B cell (primary cell): ENCODE measurements at regions not wholly inside any gene's neighbourhood (a gene's known extent, or its start where the extent isn't known, plus 50 kb on each side); places are given as distances from the start of the nearest gene placed in this dataset.
"Not testable (repeated sequence)": the region's sequence is repeated elsewhere in the genome, so short reads cannot be mapped to it uniquely, and the experiment has no call there.

ENCODE experiments used
- ATAC-seq: fragments of 200-7000 bp; cut with Tn5 transposase; one replicate; pipeline ENCODE4 v1.10.0; 2021; ENCODE audit warnings: low read depth, mild to moderate bottlenecking, moderate number of reproducible peaks, moderate library complexity
- CTCF ChIA-PET: fragments of 350-600 bp; sonication (Branson Sonifier 250); formaldehyde crosslinking; loops from one replicate; lab custom pipeline; 2021; ENCODE audit warnings: antibody characterized with exemption, inconsistent platforms; lab: Charles Lee
- POLR2A ChIA-PET: fragments of 350-600 bp; sonication (Branson Sonifier 250); formaldehyde crosslinking; loops from one replicate; lab custom pipeline; 2021; ENCODE audit warnings: antibody characterized with exemption; lab: Charles Lee
- DNase-seq: peaks from one replicate; pipeline ENCODE4 v3.0.0; 2013
- H2AFZ ChIP-seq: 2 replicates; pipeline ENCODE4 v1.6.1; 2012; ENCODE audit warnings: mild to moderate bottlenecking, low read depth, low read length; ENCODE audit not compliant: insufficient read depth, poor library complexity, severe bottlenecking
- H3K27ac ChIP-seq, 2 donors: 1 replicate in 1 of 2; 2 replicates in 1 of 2; pipeline ENCODE4 v1.5.1; 2012 to 2013; ENCODE audit warnings: low read length in 2 of 2, mild to moderate bottlenecking in 2 of 2, moderate library complexity in 1 of 2
- H3K27me3 ChIP-seq, 4 experiments: fragments of 200-600 bp in 1 of 4; sonication (generic) in 1 of 4; replicated peaks in 1 of 4; 1 replicate in 2 of 4; 2 replicates in 2 of 4; pipeline versions ENCODE4 v1.6.1 to v1.7.0; 2013 to 2016; ENCODE audit warnings: low read length in 3 of 4, mild to moderate bottlenecking in 2 of 4, mixed read lengths in 1 of 4, moderate library complexity in 1 of 4; ENCODE audit not compliant: insufficient read depth in 4 of 4, control insufficient read depth in 3 of 4; ENCODE audit errors: control extremely low read depth in 1 of 4
- H3K36me3 ChIP-seq, 2 experiments: replicated peaks in 1 of 2; 1 replicate in 1 of 2; 2 replicates in 1 of 2; pipeline versions ENCODE4 v1.6.1 to v1.7.1; 2013; ENCODE audit warnings: low read length in 1 of 2; ENCODE audit not compliant: insufficient read depth in 2 of 2, control insufficient read depth in 1 of 2; ENCODE audit errors: control extremely low read depth in 1 of 2, extremely low read depth in 1 of 2
- H3K4me1 ChIP-seq, 2 donors: fragments of 200-600 bp in 1 of 2; sonication (generic) in 1 of 2; 1 replicate in 1 of 2; 2 replicates in 1 of 2; pipeline versions ENCODE4 v1.5.1 to v1.6.1; 2013 to 2017; ENCODE audit warnings: low read length in 2 of 2; ENCODE audit not compliant: control insufficient read depth in 2 of 2, insufficient read depth in 2 of 2
- H3K4me2 ChIP-seq: replicated peaks from 2 replicates; pipeline ENCODE3; 2012; ENCODE audit warnings: mild to moderate bottlenecking, low read depth, low read length; ENCODE audit not compliant: poor library complexity, severe bottlenecking
- H3K4me3 ChIP-seq, 5 experiments: fragments of 200-600 bp in 1 of 5; sonication (generic) in 1 of 5; 1 replicate in 3 of 5; 2 replicates in 2 of 5; pipeline versions ENCODE4 v1.5.1 to v1.7.0; 2011 to 2016; ENCODE audit warnings: low read length in 4 of 5, mild to moderate bottlenecking in 4 of 5, low read depth in 2 of 5, control low read depth in 1 of 5, moderate library complexity in 1 of 5; ENCODE audit not compliant: insufficient read depth in 1 of 5; ENCODE audit errors: control extremely low read depth in 1 of 5, extremely low read depth in 1 of 5
- H3K79me2 ChIP-seq: fragments of 200-600 bp; sonication (generic); one replicate; pipeline ENCODE4 v1.6.0; 2016; ENCODE audit warnings: low read length; ENCODE audit not compliant: control insufficient read depth, insufficient read depth
- H3K9ac ChIP-seq: fragments of 200-600 bp; sonication (generic); 2 replicates; pipeline ENCODE4 v1.6.1; 2017; ENCODE audit warnings: mild to moderate bottlenecking, low read length, moderate library complexity
- H3K9me3 ChIP-seq, 3 donors: one replicate each; pipeline versions ENCODE4 v1.6.1 to v1.7.1; 2013; ENCODE audit warnings: low read length in 2 of 3; ENCODE audit not compliant: control insufficient read depth in 2 of 3, insufficient read depth in 1 of 3; ENCODE audit errors: control extremely low read depth in 1 of 3
- H4K20me1 ChIP-seq: 2 replicates; pipeline ENCODE4 v1.6.0; 2012; ENCODE audit warnings: mild to moderate bottlenecking, low read length; ENCODE audit not compliant: insufficient read depth, control insufficient read depth, poor library complexity, severe bottlenecking
- H3K27ac Mint-ChIP-seq: one replicate; pipeline ENCODE4 v1.8.0; 2021; ENCODE audit warnings: mixed read lengths
- H3K27me3 Mint-ChIP-seq: one replicate; pipeline ENCODE4 v1.8.0; 2021; ENCODE audit warnings: mixed read lengths
- H3K4me1 Mint-ChIP-seq: one replicate; pipeline ENCODE4 v1.8.0; 2021; ENCODE audit warnings: mixed read lengths
- H3K4me3 Mint-ChIP-seq: one replicate; pipeline ENCODE4 v1.8.0; 2021; ENCODE audit warnings: mixed read lengths
- H3K9me3 Mint-ChIP-seq: one replicate; pipeline ENCODE4 v1.8.0; 2022; ENCODE audit warnings: mixed read lengths; ENCODE audit not compliant: insufficient read depth
- EZH2 ChIP-seq: IDR thresholded peaks from 2 replicates; pipeline ENCODE4 v1.6.1; 2012; ENCODE audit warnings: borderline replicate concordance, low read depth, mild to moderate bottlenecking, moderate library complexity, low read length; ENCODE audit not compliant: insufficient read depth, poor library complexity, severe bottlenecking
- WGBS: methylation state at CpG from one replicate; pipeline ENCODE4 v1.1.5; 2013; ENCODE audit warnings: missing lambda C conversion rate; ENCODE audit not compliant: insufficient coverage; 5-methylcytosine and 5-hydroxymethylcytosine counted together
- intact Hi-C: fragments of 100-400 bp; cut with micrococcal nuclease; formaldehyde crosslinking; loops from one replicate; pipeline ENCODE4 v1.10.0; 2022
- TF ChIP-seq, protein P1 (sequence below): fragments of 200-600 bp; IDR thresholded peaks from one replicate; pipeline ENCODE4 v1.8.0; 2022; ENCODE audit warnings: antibody characterized with exemption, mild to moderate bottlenecking

- H3K4me2 ChIP-seq, result no peak overlapping the region
- TF ChIP-seq, protein P1, sequence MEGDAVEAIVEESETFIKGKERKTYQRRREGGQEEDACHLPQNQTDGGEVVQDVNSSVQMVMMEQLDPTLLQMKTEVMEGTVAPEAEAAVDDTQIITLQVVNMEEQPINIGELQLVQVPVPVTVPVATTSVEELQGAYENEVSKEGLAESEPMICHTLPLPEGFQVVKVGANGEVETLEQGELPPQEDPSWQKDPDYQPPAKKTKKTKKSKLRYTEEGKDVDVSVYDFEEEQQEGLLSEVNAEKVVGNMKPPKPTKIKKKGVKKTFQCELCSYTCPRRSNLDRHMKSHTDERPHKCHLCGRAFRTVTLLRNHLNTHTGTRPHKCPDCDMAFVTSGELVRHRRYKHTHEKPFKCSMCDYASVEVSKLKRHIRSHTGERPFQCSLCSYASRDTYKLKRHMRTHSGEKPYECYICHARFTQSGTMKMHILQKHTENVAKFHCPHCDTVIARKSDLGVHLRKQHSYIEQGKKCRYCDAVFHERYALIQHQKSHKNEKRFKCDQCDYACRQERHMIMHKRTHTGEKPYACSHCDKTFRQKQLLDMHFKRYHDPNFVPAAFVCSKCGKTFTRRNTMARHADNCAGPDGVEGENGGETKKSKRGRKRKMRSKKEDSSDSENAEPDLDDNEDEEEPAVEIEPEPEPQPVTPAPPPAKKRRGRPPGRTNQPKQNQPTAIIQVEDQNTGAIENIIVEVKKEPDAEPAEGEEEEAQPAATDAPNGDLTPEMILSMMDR, result no peak
- TF ChIP-seq EZH2, result no peak
- H3K4me3 ChIP-seq, result no peak overlapping the region
- intact Hi-C loops, result no loop called here
- no peaks in the 10 kb centered on the region for H3K36me3 ChIP-seq
- Mint-ChIP-seq H3K9me3 (no peaks in the 10 kb centered on the region), H3K27ac (no peak overlapping the region), H3K27me3 (no peaks in the 10 kb centered on the region), H3K4me1 (no peaks in the 10 kb centered on the region), H3K4me3 (no peak overlapping the region)
- no peaks in the 10 kb centered on the region for H4K20me1 ChIP-seq
- DNase-seq (no peak), ATAC-seq (no peak)
- no peak overlapping the region for H3K9ac ChIP-seq
- no peaks in the 10 kb centered on the region for H3K4me1 ChIP-seq
- H3K79me2 ChIP-seq, result no peaks in the 10 kb centered on the region
- ChIA-PET POLR2A (no interaction called here), CTCF (no interaction called here)
- H2AFZ ChIP-seq, result no peak overlapping the region
- no peaks in the 10 kb centered on the region for H3K9me3 ChIP-seq
- no peak overlapping the region for H3K27ac ChIP-seq
- WGBS, result no CpG with 5 or more reads among the region's 5 CpGs
- H3K27me3 ChIP-seq, result no peaks in the 10 kb centered on the region
Measured at GRCh38 chr4:117908306-117909207, 125.7 kb upstream of the NDST3 start.

DNA sequence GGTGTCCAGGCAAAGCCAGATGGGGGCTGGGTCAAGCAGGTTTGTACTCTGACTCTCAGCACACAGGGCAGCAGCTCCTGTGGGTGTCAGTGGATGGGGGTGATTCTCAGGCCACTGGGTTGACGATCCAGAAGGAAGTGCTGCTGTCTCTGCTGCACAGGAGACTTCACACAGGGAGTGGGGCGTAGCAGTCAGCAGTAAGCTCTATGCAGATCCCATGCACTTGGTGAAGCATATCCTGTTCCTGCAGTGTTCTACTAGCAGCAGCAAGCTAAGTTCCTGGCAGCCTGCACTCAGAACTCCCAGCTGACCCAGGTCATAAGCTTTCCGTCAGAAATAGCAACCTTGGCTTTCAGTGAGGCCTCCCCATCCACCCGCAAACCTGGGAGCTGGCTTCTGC, 117.6 kb upstream of the NDST3 start:
- Histone ChIP-seq H3K9me3 (peaks cover 0 to 3% (median 0%) of the 10 kb centered on the region in 3 donors), H2AFZ (no peak overlapping the region), H3K36me3 (no peaks in the 10 kb centered on the region), H3K27me3 (no peaks in the 10 kb centered on the region), H3K4me3 (no peak overlapping the region), H4K20me1 (no peaks in the 10 kb centered on the region), H3K4me1 (no peaks in the 10 kb centered on the region), H3K27ac (no peak overlapping the region), H3K9ac (no peak overlapping the region), H3K79me2 (no peaks in the 10 kb centered on the region), H3K4me2 (no peak overlapping the region)
- no peaks in the 10 kb centered on the region for H3K27me3 Mint-ChIP-seq
- no peaks in the 10 kb centered on the region for H3K9me3 Mint-ChIP-seq
- no peak for TF ChIP-seq EZH2
- TF ChIP-seq, protein P1, result no peak
- POLR2A ChIA-PET, result no interaction called here
- intact Hi-C loops, result no loop called here
- H3K4me1 Mint-ChIP-seq, result no peaks in the 10 kb centered on the region
- CTCF ChIA-PET, result no interaction called here
- ATAC-seq (no peak), DNase-seq (no peak)
- WGBS, result 96% methylated on average over 4 of the region's 4 CpGs
- H3K27ac Mint-ChIP-seq, result no peak overlapping the region
- no peak overlapping the region for H3K4me3 Mint-ChIP-seq

DNA sequence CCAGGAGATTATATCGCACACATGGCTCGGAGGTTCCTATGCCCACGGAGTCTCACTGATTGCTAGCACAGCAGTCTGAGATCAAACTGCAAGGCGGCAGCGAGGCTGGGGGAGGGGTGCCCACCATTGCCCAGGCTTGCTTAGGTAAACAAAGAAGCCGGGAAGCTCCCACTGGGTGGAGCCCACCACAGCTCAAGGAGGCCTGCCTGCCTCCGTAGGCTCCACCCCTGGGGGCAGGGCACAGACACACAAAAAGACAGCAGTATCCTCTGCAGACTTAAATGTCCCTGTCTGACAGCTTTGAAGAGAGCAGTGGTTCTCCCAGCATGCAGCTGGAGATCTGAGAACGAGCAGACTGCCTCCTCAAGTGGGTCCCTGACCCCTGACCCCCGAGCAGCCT, 112.0 kb upstream of the NDST3 start:
- H3K4me1 ChIP-seq, H4K20me1 ChIP-seq, H3K4me3 Mint-ChIP-seq, H3K27ac Mint-ChIP-seq, ATAC-seq, DNase-seq, H3K4me2 ChIP-seq, H2AFZ ChIP-seq, H3K79me2 ChIP-seq, POLR2A ChIA-PET, H3K9me3 Mint-ChIP-seq, H3K36me3 ChIP-seq, CTCF ChIA-PET, H3K9ac ChIP-seq, H3K27me3 Mint-ChIP-seq, H3K27me3 ChIP-seq, H3K9me3 ChIP-seq, intact Hi-C loops, H3K27ac ChIP-seq, H3K4me3 ChIP-seq, H3K4me1 Mint-ChIP-seq: not testable (repeated sequence)
- 92% methylated on average over 7 of the region's 9 CpGs for WGBS
